ENCODE measurements at regions not wholly inside any gene's neighbourhood (a gene's known extent, or its start where the extent isn't known, plus 50 kb on each side); places are given as distances from the start of the nearest gene placed in this dataset.

DNA sequence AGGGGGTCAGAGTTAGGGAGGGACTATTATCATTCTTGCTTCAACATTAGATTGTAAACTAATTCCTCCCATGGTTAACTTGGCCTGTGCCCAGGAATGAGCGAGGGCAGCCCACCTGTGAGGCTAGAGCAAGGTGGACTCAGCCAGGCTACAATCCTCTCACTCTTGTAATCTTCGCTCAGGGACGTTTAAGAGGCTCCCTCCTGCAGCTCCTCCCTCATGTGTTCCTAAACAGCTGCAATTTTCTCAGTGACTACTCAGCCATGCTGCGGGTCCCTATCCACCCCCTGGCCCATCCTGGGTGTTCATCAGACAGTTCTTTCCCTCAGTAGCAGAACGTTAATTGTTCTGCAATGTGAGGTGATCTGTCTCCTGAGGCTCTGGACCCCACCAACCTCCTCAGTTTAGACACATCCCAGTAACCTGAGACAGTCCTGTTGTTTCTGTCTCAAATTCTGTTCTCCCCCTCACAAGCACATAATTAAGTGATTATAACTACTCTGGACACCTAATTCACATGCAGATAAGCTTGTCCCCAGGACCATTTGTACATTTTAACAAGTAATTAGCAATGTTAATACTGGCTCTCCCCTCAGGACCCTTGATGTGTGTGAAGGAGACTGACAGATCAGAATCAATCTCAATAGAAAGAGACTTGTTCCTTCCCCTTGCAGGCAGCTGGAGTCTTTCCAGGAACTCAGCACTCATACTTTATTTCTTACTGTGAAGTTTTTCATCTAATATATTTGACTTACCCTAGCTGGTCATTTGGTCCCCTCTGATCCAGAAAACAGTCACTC, 337.2 kb upstream of the B3GAT1 start:
- TF ChIP-seq, protein P1, sequence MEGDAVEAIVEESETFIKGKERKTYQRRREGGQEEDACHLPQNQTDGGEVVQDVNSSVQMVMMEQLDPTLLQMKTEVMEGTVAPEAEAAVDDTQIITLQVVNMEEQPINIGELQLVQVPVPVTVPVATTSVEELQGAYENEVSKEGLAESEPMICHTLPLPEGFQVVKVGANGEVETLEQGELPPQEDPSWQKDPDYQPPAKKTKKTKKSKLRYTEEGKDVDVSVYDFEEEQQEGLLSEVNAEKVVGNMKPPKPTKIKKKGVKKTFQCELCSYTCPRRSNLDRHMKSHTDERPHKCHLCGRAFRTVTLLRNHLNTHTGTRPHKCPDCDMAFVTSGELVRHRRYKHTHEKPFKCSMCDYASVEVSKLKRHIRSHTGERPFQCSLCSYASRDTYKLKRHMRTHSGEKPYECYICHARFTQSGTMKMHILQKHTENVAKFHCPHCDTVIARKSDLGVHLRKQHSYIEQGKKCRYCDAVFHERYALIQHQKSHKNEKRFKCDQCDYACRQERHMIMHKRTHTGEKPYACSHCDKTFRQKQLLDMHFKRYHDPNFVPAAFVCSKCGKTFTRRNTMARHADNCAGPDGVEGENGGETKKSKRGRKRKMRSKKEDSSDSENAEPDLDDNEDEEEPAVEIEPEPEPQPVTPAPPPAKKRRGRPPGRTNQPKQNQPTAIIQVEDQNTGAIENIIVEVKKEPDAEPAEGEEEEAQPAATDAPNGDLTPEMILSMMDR (conservative IDR thresholded peaks at IDR 0.05): no peak
- no peak for TF ChIP-seq EZH2 (IDR thresholded peaks at IDR 0.05; ENCODE audit: low read depth)
